ENCODE measurements at regions not wholly inside any gene's neighbourhood (a gene's known extent, or its start where the extent isn't known, plus 50 kb on each side); places are given as distances from the start of the nearest gene placed in this dataset.
"Not testable (repeated sequence)": the region's sequence is repeated elsewhere in the genome, so short reads cannot be mapped to it uniquely, and the experiment has no call there.

- DNase-seq (ENCODE audit: low spot score): no peak
Observed at GRCh38 chr10:6875269-6875865, 295.3 kb upstream of the PRKCQ start.

- DNase-seq (ENCODE audit: low spot score): no peak
Observed at GRCh38 chr10:6871128-6871527, 291.1 kb upstream of the PRKCQ start.

DNA sequence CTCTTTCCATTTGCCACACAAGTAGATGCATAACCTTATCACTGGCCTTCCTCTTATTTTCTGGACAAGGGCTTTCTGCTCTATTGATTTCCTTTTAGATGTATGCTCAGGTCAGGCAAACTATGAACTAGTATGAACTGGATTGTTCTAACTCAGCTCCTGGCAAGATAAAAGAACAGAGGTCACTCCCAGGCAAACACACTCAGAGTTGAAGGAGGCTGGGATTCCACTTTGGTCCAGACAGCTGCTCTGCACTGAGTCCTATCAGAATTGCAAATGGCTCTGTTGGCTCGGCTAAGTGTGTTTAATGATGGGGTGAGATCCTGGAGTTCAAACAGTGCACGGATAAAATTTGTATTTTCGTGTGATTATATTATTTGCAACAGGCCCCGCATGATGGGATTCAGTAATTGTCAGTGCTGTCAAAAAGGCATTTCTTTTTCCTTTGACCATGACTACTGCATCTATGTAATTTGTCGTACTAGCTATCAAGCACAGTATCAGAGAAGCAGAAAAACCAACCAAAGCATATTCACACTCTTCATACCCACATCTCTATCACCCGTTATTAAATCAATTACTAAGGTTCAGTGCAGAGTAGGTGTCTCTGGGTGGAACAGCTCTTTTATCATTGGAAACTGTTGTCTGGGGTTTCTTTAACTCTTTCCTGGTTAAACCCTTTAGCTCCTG is 288.1 kb upstream of the PRKCQ start:
- no peak for DNase-seq (ENCODE audit: low spot score)

- no peak for DNase-seq (ENCODE audit: low spot score)
Observed at GRCh38 chr10:6866757-6867156, 286.7 kb upstream of the PRKCQ start.

DNA sequence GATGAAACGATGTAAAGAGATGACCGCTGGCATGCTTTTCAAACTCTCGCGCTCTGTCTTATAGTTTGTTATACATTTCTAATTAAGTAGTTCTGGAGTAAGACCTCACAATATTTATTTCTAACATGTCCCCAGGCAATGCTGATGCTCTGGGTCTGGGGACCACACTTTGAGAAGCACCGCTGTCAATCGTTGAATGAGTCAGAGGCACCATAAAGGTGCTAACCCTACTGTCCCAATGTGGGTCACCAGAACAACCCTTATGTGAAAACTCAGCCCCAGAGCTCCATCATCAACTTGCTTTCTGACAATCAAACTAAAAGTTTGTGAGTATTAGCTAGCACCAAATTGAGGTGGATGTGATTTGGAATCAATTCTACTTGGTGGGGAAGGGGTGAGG is 284.1 kb upstream of the PRKCQ start:
- no peak for DNase-seq (ENCODE audit: low spot score)

DNA sequence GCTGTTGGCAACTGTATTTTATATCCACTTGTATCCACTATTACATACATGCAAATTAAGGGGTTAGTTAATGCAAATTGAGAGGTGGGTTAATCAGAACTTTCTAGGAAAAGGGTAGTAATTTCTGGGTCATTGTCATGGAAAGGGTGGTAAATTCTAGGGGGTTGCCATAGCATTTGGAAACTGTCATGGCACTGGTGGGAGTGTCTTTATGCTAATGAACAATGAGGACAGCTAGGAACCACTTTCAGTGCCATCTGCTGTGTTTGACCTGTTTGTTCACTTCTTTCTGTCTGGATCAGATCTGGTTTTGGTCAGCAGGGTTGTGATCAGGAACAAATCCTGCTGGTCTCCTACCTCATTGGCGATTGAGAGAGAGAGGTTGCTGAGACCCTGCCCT is 283.3 kb upstream of the PRKCQ start:
- no peak for DNase-seq (ENCODE audit: low spot score)

- no peak for DNase-seq (ENCODE audit: low spot score)
Observed at GRCh38 chr10:6850452-6850851, 270.4 kb upstream of the PRKCQ start.

DNA sequence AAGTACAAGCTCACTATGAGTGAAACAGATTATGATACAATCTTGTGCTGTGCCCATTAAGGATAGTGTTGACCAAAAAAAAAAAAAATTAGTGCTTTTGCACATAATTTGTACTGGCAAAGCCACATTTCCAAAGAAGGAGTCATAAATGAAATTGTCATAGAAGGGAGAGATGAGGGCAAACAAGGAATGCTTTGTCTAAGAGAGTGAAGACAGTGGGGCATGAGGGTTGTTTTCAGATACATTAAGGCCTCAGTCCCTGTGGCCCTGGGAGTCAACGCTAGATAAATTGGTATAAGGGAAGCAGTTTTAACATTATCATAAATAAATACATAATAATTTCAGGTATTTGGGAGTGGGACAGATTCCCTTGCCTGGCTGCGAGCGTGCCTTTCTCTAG is 267.5 kb upstream of the PRKCQ start:
- DNase-seq (ENCODE audit: low spot score): no peak

DNA sequence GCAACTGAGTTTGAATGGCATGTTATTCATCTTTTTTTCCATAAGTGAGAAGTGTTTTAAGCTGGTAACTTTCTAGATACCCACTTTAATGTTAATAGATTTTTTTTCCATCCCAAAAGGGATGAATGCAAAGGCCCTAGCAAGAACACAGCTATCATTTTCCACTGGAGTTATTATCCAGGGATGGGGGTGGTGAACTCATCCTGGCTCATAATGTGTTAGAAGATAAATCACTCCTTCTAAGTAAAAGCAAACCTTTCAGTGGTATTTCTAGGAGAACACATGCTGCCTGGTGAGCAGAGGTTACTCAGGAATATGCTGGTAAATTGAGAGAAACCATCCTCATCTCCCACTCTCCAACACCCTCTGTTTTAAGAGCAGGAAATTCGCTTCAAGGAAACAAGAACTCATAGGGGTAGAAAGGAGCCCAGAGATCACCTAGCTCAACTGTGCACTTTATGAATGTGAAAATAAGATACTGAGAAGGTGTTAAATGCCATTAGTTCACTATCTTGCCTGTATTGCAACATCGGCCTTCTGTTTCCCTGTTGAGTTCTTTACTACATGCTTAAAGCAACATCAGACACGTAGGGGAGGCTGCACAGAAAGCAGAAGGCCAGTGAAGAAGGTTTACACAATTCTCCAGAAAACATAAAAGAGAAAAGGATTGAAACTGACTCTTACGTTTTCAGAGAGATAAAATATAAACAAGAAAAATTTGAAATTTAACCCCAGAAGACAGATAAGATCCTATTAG is 264.0 kb upstream of the PRKCQ start:
- no peak for DNase-seq (ENCODE audit: low spot score)

DNA sequence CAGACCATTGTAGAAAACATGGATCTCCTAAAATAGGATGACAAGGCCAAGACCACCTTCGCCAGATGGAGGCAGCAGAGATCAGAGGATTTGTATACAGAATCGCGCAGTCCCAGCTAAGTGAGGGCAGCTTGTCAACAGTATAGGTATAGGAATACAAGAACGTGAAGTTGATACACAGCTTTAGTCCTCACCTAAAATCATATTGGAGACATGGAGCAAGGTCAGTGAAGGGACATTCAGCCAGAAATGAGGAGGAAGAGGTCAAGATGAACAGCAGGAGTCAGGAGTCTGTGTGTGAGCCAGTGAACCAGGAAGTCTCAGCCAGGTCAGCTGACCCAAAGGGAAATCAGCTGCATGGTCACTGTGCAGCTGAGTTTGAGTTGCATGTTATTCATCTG is 263.4 kb upstream of the PRKCQ start:
- no peak for DNase-seq (ENCODE audit: low spot score)

DNA sequence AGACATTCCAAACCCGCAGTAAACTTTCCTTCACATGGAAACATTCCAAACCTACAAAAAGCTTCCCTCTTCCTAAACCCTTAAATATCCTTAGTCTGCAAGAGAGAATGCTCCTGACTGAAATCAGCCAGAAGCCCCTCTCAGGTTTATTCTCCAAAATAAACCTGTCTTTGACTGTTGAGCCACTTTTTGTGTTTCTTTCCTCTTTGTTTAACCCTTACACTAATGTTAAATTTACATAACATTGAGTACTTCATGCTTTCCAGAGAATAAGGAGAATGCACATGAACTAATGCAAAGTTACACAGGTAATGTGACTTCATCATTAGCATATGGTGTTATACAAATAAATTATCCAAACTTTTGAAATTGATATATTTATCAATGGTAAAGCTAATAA is 262.6 kb upstream of the PRKCQ start:
- DNase-seq (ENCODE audit: low spot score): no peak

- DNase-seq (ENCODE audit: low spot score): no peak
Observed at GRCh38 chr10:6841761-6842160, 261.7 kb upstream of the PRKCQ start.

DNA sequence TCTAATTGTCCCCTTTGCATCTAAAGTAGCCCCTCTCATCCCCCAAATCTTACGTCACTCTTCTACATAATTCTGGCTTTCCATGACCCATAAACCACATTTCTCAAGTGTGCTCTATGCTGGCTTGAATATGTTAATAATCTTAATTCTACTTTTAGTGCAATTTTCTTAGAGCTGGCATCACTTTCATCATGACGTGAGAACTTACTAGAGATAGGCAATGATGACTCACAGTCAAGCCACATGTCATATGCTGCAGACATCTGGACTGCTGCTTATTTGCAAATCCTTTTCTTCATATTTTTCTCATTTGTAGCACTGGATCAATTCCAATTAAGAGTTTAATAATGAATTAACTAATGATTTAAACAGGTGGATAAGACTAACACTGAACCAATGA is 260.7 kb upstream of the PRKCQ start:
- DNase-seq (ENCODE audit: low spot score): no peak

- DNase-seq (ENCODE audit: low spot score): no peak
Observed at GRCh38 chr10:6840201-6840691, 260.2 kb upstream of the PRKCQ start.

GRCh38 chr10:6838118-6838517 is 258.0 kb upstream of the PRKCQ start:
- no peak for DNase-seq (ENCODE audit: low spot score)

DNA sequence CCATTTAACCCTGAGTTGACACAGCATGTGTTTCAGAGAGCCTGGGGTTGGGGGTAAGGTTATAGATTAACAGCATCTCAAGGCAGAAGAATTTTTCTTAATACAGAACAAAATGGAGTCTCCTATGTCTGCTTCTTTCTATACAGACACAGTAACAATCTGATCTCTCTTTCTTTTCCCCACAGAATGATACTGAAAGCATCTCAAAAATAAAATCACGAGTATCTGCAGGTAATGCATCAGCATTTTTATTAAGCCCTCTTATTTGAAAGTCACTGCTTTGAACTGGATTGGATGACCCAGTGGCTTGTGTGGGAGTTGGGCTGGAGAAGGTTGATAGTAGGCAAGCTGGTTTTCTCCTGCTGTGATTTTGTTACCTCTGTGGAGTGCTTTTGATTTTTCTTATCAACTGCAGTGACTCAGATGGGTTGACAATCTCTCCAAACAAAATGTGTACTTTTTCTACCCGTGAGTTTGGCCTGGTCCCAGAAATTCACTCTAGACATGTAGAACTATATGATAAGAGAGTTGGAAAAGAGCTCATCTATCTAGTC is 253.5 kb upstream of the PRKCQ start:
- DNase-seq (ENCODE audit: low spot score): no peak

DNA sequence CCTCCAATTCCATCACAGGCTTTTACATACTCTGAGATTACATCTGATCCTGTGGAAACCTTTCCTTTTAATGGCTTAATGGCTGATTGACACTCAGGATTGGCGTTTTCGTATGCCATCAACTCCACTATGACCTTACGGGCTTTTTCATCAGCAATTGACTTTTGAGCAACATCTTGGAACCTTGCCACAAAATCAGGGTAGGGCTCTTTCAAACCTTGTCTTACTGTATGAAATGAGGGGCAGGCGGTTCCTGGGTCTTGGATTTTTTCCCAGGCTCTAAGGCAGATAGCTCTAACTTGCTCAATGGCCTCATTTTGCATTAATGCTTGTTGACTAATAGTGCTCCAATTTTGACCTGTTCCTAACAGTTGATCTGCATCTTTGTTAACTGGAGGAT is 250.9 kb upstream of the PRKCQ start:
- not testable (repeated sequence) for DNase-seq (ENCODE audit: low spot score)

GRCh38 chr10:6824793-6825192 is 244.7 kb upstream of the PRKCQ start:
- DNase-seq (ENCODE audit: low spot score): not testable (repeated sequence)

DNA sequence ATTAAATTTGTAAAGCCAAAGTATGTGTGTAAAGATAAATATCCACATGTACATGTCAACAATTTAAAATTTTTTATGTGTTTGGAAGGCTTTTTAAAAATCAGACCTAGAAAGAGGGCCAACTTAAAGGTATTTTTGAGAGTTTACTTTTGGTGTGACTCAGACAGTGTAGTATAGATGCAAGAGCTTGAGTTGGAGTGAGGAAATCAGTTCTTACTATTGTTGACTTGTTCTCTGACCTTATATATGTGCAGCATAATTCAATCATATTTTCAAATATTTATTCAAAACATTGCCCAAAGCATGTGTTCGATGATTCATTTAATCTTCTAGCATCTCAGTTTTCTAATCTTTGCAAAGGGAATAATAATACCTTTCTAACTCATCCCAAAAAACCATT is 243.7 kb upstream of the PRKCQ start:
- no peak for DNase-seq (ENCODE audit: low spot score)

- DNase-seq (ENCODE audit: low spot score): no peak
Observed at GRCh38 chr10:6819301-6819700, 239.2 kb upstream of the PRKCQ start.

GRCh38 chr10:6817770-6818169 is 237.7 kb upstream of the PRKCQ start:
- no peak for DNase-seq (ENCODE audit: low spot score)

- DNase-seq (ENCODE audit: low spot score): no peak
Observed at GRCh38 chr10:6815346-6815745, 235.3 kb upstream of the PRKCQ start.

GRCh38 chr10:6813856-6814255 is 233.8 kb upstream of the PRKCQ start:
- no peak for DNase-seq (ENCODE audit: low spot score)
